HepG2 (cell line): ENCODE measurements at regions not wholly inside any gene's neighbourhood (a gene's known extent, or its start where the extent isn't known, plus 50 kb on each side); places are given as distances from the start of the nearest gene placed in this dataset.

Experiments used
- ATF7 ChIP-seq, 2 experiments: fragments of 450-650 bp in 1 of 2; sonication (generic) in 1 of 2; formaldehyde crosslinking in 1 of 2; IDR thresholded peaks; 2 replicates each; pipeline versions ENCODE4 v1.4.0 to v1.6.1; 2016 to 2020; ENCODE audit warnings: antibody characterized with exemption in 1 of 2, mild to moderate bottlenecking in 1 of 2, missing genetic modification reagents in 1 of 2
- CBX5 ChIP-seq: sonication (generic); formaldehyde crosslinking; IDR thresholded peaks from 2 replicates; pipeline ENCODE4 v1.4.0; 2020; ENCODE audit warnings: missing genetic modification reagents, borderline replicate concordance
- CREM ChIP-seq, 2 experiments: sonication (generic) in 1 of 2; formaldehyde crosslinking in 1 of 2; IDR thresholded peaks; 2 replicates each; pipeline versions ENCODE4 v1.4.0 to v1.6.1; 2016 to 2020; ENCODE audit warnings: antibody characterized with exemption in 1 of 2, mild to moderate bottlenecking in 1 of 2, missing genetic modification reagents in 1 of 2
- EZH2 ChIP-seq: conservative IDR thresholded peaks from 2 replicates; pipeline ENCODE4 v1.6.1; 2012; ENCODE audit warnings: mild to moderate bottlenecking, low read depth, low read length, moderate library complexity
- FOSL2 ChIP-seq: sonication (generic); formaldehyde crosslinking; IDR thresholded peaks from 2 replicates; pipeline ENCODE4 v1.4.0; 2020; ENCODE audit warnings: missing genetic modification reagents
- MEF2D ChIP-seq: sonication (generic); formaldehyde crosslinking; IDR thresholded peaks from 2 replicates; pipeline ENCODE4 v1.5.1; 2020; ENCODE audit warnings: mild to moderate bottlenecking, missing genetic modification reagents
- MXD4 ChIP-seq: IDR thresholded peaks from 2 replicates; pipeline ENCODE4 v1.6.1; 2016; ENCODE audit warnings: mild to moderate bottlenecking, missing biosample characterization, missing genetic modification reagents
- RARG ChIP-seq: sonication (generic); formaldehyde crosslinking; IDR thresholded peaks from 2 replicates; pipeline ENCODE4 v1.4.0; 2020; ENCODE audit warnings: low read depth, mild to moderate bottlenecking, missing genetic modification reagents
- SALL2 ChIP-seq: sonication (generic); formaldehyde crosslinking; IDR thresholded peaks from 2 replicates; pipeline ENCODE4 v1.8.1; 2023; ENCODE audit warnings: mild to moderate bottlenecking, missing genetic modification reagents, inconsistent platforms
- TBX2 ChIP-seq: sonication (generic); formaldehyde crosslinking; IDR thresholded peaks from 2 replicates; pipeline ENCODE4 v1.5.0; 2020; ENCODE audit warnings: missing genetic modification reagents, mild to moderate bottlenecking, borderline replicate concordance
- TCF7 ChIP-seq: sonication (generic); IDR thresholded peaks from 2 replicates; pipeline ENCODE4 v1.6.1; 2016; ENCODE audit warnings: antibody characterized with exemption, low read depth
- ZFX ChIP-seq: sonication (generic); formaldehyde crosslinking; IDR thresholded peaks from 2 replicates; pipeline ENCODE4 v1.4.0; 2020; ENCODE audit warnings: mild to moderate bottlenecking, low read depth, missing genetic modification reagents, moderate library complexity
- ZNF3 ChIP-seq: IDR thresholded peaks from 2 replicates; pipeline ENCODE4 v1.7.0; 2017; ENCODE audit warnings: inconsistent platforms
- ZNF547 ChIP-seq: sonication (generic); formaldehyde crosslinking; IDR thresholded peaks from 2 replicates; pipeline ENCODE4 v1.5.1; 2020; ENCODE audit warnings: mild to moderate bottlenecking, missing genetic modification reagents
- ZNF558 ChIP-seq: sonication (generic); formaldehyde crosslinking; IDR thresholded peaks from 2 replicates; pipeline ENCODE4 v1.9.0; 2022; ENCODE audit warnings: mild to moderate bottlenecking, missing genetic modification reagents, borderline replicate concordance
- ZNF615 ChIP-seq: sonication (generic); formaldehyde crosslinking; IDR thresholded peaks from 2 replicates; pipeline ENCODE4 v1.5.0; 2020; ENCODE audit warnings: mild to moderate bottlenecking, missing genetic modification reagents, borderline replicate concordance
- ZNF703 ChIP-seq: sonication (generic); formaldehyde crosslinking; IDR thresholded peaks from 2 replicates; pipeline ENCODE4 v1.5.1; 2020; ENCODE audit warnings: missing genetic modification reagents, mild to moderate bottlenecking, moderate library complexity, borderline replicate concordance
- ZNF761 ChIP-seq: sonication (generic); formaldehyde crosslinking; conservative IDR thresholded peaks from 2 replicates; pipeline ENCODE4 v1.4.0; 2020; ENCODE audit warnings: mild to moderate bottlenecking, missing genetic modification reagents
- TF ChIP-seq, protein P1 (sequence below): sonication (generic); formaldehyde crosslinking; conservative IDR thresholded peaks from 2 replicates; pipeline ENCODE4 v1.4.0; 2020; ENCODE audit warnings: mild to moderate bottlenecking, missing genetic modification reagents, moderate library complexity
- TF ChIP-seq, protein P2 (sequence below): sonication (generic); formaldehyde crosslinking; IDR thresholded peaks from 2 replicates; pipeline ENCODE4 v1.4.0; 2020; ENCODE audit warnings: mild to moderate bottlenecking, missing genetic modification reagents
- TF ChIP-seq, protein P3 (sequence below): sonication (generic); formaldehyde crosslinking; IDR thresholded peaks from 2 replicates; pipeline ENCODE4 v1.8.0; 2022; ENCODE audit warnings: mild to moderate bottlenecking, missing genetic modification reagents, moderate library complexity
- TF ChIP-seq, protein P4 (sequence below): sonication (generic); formaldehyde crosslinking; IDR thresholded peaks from 2 replicates; pipeline ENCODE4 v1.9.0; 2022; ENCODE audit warnings: missing genetic modification reagents, mild to moderate bottlenecking, borderline replicate concordance

DNA sequence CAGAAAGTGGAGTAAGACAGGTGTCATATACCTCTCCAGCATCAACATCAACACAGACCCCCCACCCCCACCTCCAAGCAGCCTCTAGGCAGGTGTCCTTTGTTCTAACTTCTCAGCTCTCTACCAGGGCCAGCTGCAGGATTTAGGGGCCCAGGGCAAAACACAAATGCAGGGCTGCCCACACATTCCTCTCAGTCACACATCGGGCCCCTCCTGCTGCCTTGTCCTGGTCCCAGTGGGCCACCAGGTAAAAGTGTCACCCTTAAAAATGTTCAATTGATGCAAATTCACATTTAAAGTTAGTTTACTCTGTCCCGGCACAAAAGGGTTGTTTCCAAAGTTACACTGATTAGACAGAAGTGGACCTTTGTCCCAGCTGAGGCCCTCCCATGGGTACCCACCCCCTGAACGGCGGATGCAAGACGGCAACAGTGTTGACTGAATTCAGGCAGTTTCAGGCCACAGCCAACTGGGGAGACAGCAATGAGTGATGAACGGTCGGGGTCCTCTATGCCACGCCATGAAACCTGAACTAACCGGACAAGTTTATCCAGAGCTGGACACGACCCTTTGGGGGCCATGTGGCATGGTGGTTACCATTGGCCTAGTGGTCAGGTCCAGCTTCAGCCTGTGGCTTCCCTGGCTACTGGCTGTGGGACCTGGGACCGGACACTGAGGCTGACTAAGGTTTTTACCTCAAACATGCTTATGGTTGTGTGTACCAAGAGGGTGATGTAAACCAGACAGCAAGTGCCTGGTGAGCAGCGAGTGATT is 52.2 kb upstream of the UNC93A start (continued):
- TF ChIP-seq ZNF703 (0 out of 2 replicates have a peak, but pooled peaks have one; percentile 5), CBX5 (peak; percentile 20; the same call in 1 of the 2 replicates), FOSL2 (CRISPR knock-in tag) (peak; percentile 4; the same call in 1 of the 2 replicates), ATF7 (IDR thresholded peaks at IDR 0.05) (no peak), ATF7 (CRISPR knock-in tag; IDR thresholded peaks at IDR 0.05) (peak; percentile 33; the same call in 1 of the 2 replicates), ZNF547 (no peak), RARG (CRISPR knock-in tag) (no peak), EZH2 (no peak), MEF2D (CRISPR knock-in tag) (peak; percentile 32; the same call in 1 of the 2 replicates), ZNF3 (CRISPR knock-in tag) (peak; percentile 26; the same call in 1 of the 2 replicates), ZNF558 (peak; percentile 3; the same call in 1 of the 2 replicates), TCF7 (no peak; the same call in 1 of the 2 replicates), MXD4 (CRISPR knock-in tag) (no peak), TBX2 (CRISPR knock-in tag) (peak; percentile 75; the same call in 1 of the 2 replicates), SALL2 (CRISPR knock-in tag) (no peak; the same call in 1 of the 2 replicates), ZFX (CRISPR knock-in tag) (peak; percentile 79), ZNF615 (CRISPR knock-in tag) (no peak), CREM (IDR thresholded peaks at IDR 0.05) (peak; percentile 17; the same call in 1 of the 2 replicates), CREM (CRISPR knock-in tag; IDR thresholded peaks at IDR 0.05) (no peak), ZNF761 (CRISPR knock-in tag) (no peak)
- TF ChIP-seq, protein P1, sequence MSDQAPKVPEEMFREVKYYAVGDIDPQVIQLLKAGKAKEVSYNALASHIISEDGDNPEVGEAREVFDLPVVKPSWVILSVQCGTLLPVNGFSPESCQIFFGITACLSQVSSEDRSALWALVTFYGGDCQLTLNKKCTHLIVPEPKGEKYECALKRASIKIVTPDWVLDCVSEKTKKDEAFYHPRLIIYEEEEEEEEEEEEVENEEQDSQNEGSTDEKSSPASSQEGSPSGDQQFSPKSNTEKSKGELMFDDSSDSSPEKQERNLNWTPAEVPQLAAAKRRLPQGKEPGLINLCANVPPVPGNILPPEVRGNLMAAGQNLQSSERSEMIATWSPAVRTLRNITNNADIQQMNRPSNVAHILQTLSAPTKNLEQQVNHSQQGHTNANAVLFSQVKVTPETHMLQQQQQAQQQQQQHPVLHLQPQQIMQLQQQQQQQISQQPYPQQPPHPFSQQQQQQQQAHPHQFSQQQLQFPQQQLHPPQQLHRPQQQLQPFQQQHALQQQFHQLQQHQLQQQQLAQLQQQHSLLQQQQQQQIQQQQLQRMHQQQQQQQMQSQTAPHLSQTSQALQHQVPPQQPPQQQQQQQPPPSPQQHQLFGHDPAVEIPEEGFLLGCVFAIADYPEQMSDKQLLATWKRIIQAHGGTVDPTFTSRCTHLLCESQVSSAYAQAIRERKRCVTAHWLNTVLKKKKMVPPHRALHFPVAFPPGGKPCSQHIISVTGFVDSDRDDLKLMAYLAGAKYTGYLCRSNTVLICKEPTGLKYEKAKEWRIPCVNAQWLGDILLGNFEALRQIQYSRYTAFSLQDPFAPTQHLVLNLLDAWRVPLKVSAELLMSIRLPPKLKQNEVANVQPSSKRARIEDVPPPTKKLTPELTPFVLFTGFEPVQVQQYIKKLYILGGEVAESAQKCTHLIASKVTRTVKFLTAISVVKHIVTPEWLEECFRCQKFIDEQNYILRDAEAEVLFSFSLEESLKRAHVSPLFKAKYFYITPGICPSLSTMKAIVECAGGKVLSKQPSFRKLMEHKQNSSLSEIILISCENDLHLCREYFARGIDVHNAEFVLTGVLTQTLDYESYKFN (CRISPR knock-in tag), result peak; percentile 83
- TF ChIP-seq, protein P2, sequence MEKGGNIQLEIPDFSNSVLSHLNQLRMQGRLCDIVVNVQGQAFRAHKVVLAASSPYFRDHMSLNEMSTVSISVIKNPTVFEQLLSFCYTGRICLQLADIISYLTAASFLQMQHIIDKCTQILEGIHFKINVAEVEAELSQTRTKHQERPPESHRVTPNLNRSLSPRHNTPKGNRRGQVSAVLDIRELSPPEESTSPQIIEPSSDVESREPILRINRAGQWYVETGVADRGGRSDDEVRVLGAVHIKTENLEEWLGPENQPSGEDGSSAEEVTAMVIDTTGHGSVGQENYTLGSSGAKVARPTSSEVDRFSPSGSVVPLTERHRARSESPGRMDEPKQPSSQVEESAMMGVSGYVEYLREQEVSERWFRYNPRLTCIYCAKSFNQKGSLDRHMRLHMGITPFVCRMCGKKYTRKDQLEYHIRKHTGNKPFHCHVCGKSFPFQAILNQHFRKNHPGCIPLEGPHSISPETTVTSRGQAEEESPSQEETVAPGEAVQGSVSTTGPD (CRISPR knock-in tag), result no peak
- TF ChIP-seq, protein P3, sequence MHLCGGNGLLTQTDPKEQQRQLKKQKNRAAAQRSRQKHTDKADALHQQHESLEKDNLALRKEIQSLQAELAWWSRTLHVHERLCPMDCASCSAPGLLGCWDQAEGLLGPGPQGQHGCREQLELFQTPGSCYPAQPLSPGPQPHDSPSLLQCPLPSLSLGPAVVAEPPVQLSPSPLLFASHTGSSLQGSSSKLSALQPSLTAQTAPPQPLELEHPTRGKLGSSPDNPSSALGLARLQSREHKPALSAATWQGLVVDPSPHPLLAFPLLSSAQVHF (CRISPR knock-in tag), result no peak
- TF ChIP-seq, protein P4, sequence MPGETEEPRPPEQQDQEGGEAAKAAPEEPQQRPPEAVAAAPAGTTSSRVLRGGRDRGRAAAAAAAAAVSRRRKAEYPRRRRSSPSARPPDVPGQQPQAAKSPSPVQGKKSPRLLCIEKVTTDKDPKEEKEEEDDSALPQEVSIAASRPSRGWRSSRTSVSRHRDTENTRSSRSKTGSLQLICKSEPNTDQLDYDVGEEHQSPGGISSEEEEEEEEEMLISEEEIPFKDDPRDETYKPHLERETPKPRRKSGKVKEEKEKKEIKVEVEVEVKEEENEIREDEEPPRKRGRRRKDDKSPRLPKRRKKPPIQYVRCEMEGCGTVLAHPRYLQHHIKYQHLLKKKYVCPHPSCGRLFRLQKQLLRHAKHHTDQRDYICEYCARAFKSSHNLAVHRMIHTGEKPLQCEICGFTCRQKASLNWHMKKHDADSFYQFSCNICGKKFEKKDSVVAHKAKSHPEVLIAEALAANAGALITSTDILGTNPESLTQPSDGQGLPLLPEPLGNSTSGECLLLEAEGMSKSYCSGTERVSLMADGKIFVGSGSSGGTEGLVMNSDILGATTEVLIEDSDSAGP (CRISPR knock-in tag), result peak; percentile 33; the same call in 1 of the 2 replicates
